ENCODE measurements at regions not wholly inside any gene's neighbourhood (a gene's known extent, or its start where the extent isn't known, plus 50 kb on each side); places are given as distances from the start of the nearest gene placed in this dataset.

GRCh38 chr6:102493485-102493884 lies 1100.0 kb downstream of the GRIK2 start:
- no peaks in the 10 kb centered on the region for H3K9me3 ChIP-seq
- H3K4me3 ChIP-seq: no peak overlapping the region
- intact Hi-C loops (cut with DNase I): no loop called here
- no peaks in the 10 kb centered on the region for H3K36me3 ChIP-seq
- no peak for DNase-seq
- H3K4me1 ChIP-seq: no peaks in the 10 kb centered on the region
- H3K27me3 ChIP-seq: no peaks in the 10 kb centered on the region
- TF ChIP-seq POLR2AphosphoS5 (IDR thresholded peaks at IDR 0.05) (no peak), CTCF (IDR thresholded peaks at IDR 0.05) (no peak), EP300 (IDR thresholded peaks at IDR 0.05) (no peak)
- WGBS, 2 donors: 91 to 93% methylated on average over 4 of the region's 4 CpGs
- H3K27ac ChIP-seq: no peak overlapping the region

GRCh38 chr6:102488729-102489128 lies 1095.2 kb downstream of the GRIK2 start:
- H3K9me3 ChIP-seq: no peaks in the 10 kb centered on the region
- WGBS, 2 donors: 76 to 87% methylated on average over 2 of the region's 2 CpGs
- no peak overlapping the region for H3K27ac ChIP-seq
- H3K4me1 ChIP-seq: no peaks in the 10 kb centered on the region
- H3K27me3 ChIP-seq: no peaks in the 10 kb centered on the region
- H3K4me3 ChIP-seq: no peak overlapping the region
- intact Hi-C loops (cut with DNase I): no loop called here
- no peak for DNase-seq
- no peak for TF ChIP-seq EP300 (IDR thresholded peaks at IDR 0.05)
- TF ChIP-seq POLR2AphosphoS5 (IDR thresholded peaks at IDR 0.05): no peak
- no peak for TF ChIP-seq CTCF (IDR thresholded peaks at IDR 0.05)
- no peak for TF ChIP-seq POLR2A (IDR thresholded peaks at IDR 0.05)
- H3K36me3 ChIP-seq: no peaks in the 10 kb centered on the region

- no peak overlapping the region for H3K4me3 ChIP-seq
- TF ChIP-seq CTCF (IDR thresholded peaks at IDR 0.05) (no peak), POLR2AphosphoS5 (IDR thresholded peaks at IDR 0.05) (no peak), POLR2A (IDR thresholded peaks at IDR 0.05) (no peak), EP300 (IDR thresholded peaks at IDR 0.05) (no peak)
- WGBS, 2 donors: 68 to 82% methylated on average over 1 of the region's 1 CpG
- no peak overlapping the region for H3K27ac ChIP-seq
- H3K36me3 ChIP-seq: no peaks in the 10 kb centered on the region
- intact Hi-C loops (cut with DNase I): no loop called here
- DNase-seq: no peak
- H3K4me1 ChIP-seq: no peaks in the 10 kb centered on the region
- H3K9me3 ChIP-seq: no peaks in the 10 kb centered on the region
- no peaks in the 10 kb centered on the region for H3K27me3 ChIP-seq
Observed at GRCh38 chr6:102485480-102485879, 1092.0 kb downstream of the GRIK2 start.

GRCh38 chr6:102474041-102474807 lies 1080.7 kb downstream of the GRIK2 start:
- no peaks in the 10 kb centered on the region for H3K9me3 ChIP-seq
- WGBS, 2 donors: 57 to 67% methylated on average over 7 of the region's 7 CpGs
- H3K36me3 ChIP-seq: no peaks in the 10 kb centered on the region
- TF ChIP-seq CTCF (IDR thresholded peaks at IDR 0.05) (no peak), POLR2A (IDR thresholded peaks at IDR 0.05) (no peak), EP300 (IDR thresholded peaks at IDR 0.05) (no peak), POLR2AphosphoS5 (IDR thresholded peaks at IDR 0.05) (no peak)
- intact Hi-C loops (cut with DNase I): no loop called here
- no peaks in the 10 kb centered on the region for H3K27me3 ChIP-seq
- H3K4me3 ChIP-seq: no peak overlapping the region
- H3K4me1 ChIP-seq: no peaks in the 10 kb centered on the region
- H3K27ac ChIP-seq: no peak overlapping the region
- no peak for DNase-seq

GRCh38 chr6:102458990-102459389 lies 1065.5 kb downstream of the GRIK2 start:
- no peak overlapping the region for H3K27ac ChIP-seq
- 90 to 91% methylated on average over 4 of the region's 4 CpGs for WGBS, 2 donors
- no peak for TF ChIP-seq POLR2AphosphoS5 (IDR thresholded peaks at IDR 0.05)
- TF ChIP-seq EP300 (IDR thresholded peaks at IDR 0.05): no peak
- TF ChIP-seq POLR2A (IDR thresholded peaks at IDR 0.05): no peak
- TF ChIP-seq CTCF (IDR thresholded peaks at IDR 0.05): no peak
- H3K36me3 ChIP-seq: no peaks in the 10 kb centered on the region
- intact Hi-C loops (cut with DNase I): no loop called here
- no peaks in the 10 kb centered on the region for H3K4me1 ChIP-seq
- H3K27me3 ChIP-seq: no peaks in the 10 kb centered on the region
- no peak overlapping the region for H3K4me3 ChIP-seq
- no peaks in the 10 kb centered on the region for H3K9me3 ChIP-seq
- DNase-seq: no peak
